ENCODE measurements at regions not wholly inside any gene's neighbourhood (a gene's known extent, or its start where the extent isn't known, plus 50 kb on each side); places are given as distances from the start of the nearest gene placed in this dataset.

GRCh38 chr13:54742984-54743383 lies 1714.4 kb downstream of the OLFM4 start:
- TF ChIP-seq POLR2A (IDR thresholded peaks at IDR 0.05) (no peak), EP300 (IDR thresholded peaks at IDR 0.05) (no peak), POLR2AphosphoS5 (IDR thresholded peaks at IDR 0.05) (no peak)
- TF ChIP-seq, protein P1, sequence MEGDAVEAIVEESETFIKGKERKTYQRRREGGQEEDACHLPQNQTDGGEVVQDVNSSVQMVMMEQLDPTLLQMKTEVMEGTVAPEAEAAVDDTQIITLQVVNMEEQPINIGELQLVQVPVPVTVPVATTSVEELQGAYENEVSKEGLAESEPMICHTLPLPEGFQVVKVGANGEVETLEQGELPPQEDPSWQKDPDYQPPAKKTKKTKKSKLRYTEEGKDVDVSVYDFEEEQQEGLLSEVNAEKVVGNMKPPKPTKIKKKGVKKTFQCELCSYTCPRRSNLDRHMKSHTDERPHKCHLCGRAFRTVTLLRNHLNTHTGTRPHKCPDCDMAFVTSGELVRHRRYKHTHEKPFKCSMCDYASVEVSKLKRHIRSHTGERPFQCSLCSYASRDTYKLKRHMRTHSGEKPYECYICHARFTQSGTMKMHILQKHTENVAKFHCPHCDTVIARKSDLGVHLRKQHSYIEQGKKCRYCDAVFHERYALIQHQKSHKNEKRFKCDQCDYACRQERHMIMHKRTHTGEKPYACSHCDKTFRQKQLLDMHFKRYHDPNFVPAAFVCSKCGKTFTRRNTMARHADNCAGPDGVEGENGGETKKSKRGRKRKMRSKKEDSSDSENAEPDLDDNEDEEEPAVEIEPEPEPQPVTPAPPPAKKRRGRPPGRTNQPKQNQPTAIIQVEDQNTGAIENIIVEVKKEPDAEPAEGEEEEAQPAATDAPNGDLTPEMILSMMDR (IDR thresholded peaks at IDR 0.05), result no peak

Measured in suprapubic skin (tissue), 4 donors.